SK-N-MC (cell line): ENCODE measurements at regions not wholly inside any gene's neighbourhood (a gene's known extent, or its start where the extent isn't known, plus 50 kb on each side); places are given as distances from the start of the nearest gene placed in this dataset.

Experiments
- EZH2 ChIP-seq: fragments of 200-600 bp; sonication (generic); IDR thresholded peaks from one replicate; pipeline ENCODE4 v1.6.1; 2017; ENCODE audit warnings: antibody characterized with exemption
- FOXP2 ChIP-seq: optimal IDR thresholded peaks from 2 replicates; pipeline ENCODE3; 2011; ENCODE audit warnings: mild to moderate bottlenecking, moderate library complexity; ENCODE audit not compliant: insufficient read depth; ENCODE audit errors: extremely low read length, control extremely low read depth
- POLR2AphosphoS5 ChIP-seq: IDR thresholded peaks from 2 replicates; pipeline ENCODE4 v1.6.1; 2012; ENCODE audit warnings: mild to moderate bottlenecking, low read depth, low read length, borderline replicate concordance

- no peak for TF ChIP-seq EZH2
- no peak for TF ChIP-seq POLR2AphosphoS5
- no peak for TF ChIP-seq FOXP2
These were observed 111.5 kb upstream of the MEF2A start for GRCh38 chr15:99454107-99454809.
